H9 (cell line): ENCODE measurements at regions not wholly inside any gene's neighbourhood (a gene's known extent, or its start where the extent isn't known, plus 50 kb on each side); places are given as distances from the start of the nearest gene placed in this dataset.

ENCODE experiments used
- DNase-seq: peaks from one replicate; pipeline ENCODE4 v3.0.0-alpha.2; 2017
- H2AFZ ChIP-seq: one replicate; pipeline ENCODE4 v1.6.1; 2013; ENCODE audit warnings: mild to moderate bottlenecking, low read length, control low read depth, moderate library complexity
- H2AK5ac ChIP-seq: 2 replicates; pipeline ENCODE4 v1.6.1; 2013; ENCODE audit warnings: low read length, control low read depth, mixed read lengths; ENCODE audit not compliant: insufficient read length
- H2BK120ac ChIP-seq: one replicate; pipeline ENCODE4 v1.6.1; 2013; ENCODE audit warnings: low read depth, mild to moderate bottlenecking, low read length, control low read depth, inconsistent platforms; ENCODE audit not compliant: poor library complexity, severe bottlenecking
- H2BK12ac ChIP-seq: 2 replicates; pipeline ENCODE4 v1.6.1; 2013; ENCODE audit warnings: low read length, control low read depth, mixed read lengths, low read depth; ENCODE audit not compliant: insufficient read length
- H2BK15ac ChIP-seq: 2 replicates; pipeline ENCODE4 v1.6.1; 2013; ENCODE audit warnings: low read depth, low read length, control low read depth
- H2BK20ac ChIP-seq: one replicate; pipeline ENCODE4 v1.6.1; 2013; ENCODE audit warnings: low read depth, mild to moderate bottlenecking, low read length, control low read depth, inconsistent platforms; ENCODE audit not compliant: poor library complexity, severe bottlenecking
- H2BK5ac ChIP-seq: 2 replicates; pipeline ENCODE4 v1.6.1; 2013; ENCODE audit warnings: low read length, control low read depth, mixed read lengths; ENCODE audit not compliant: insufficient read length
- H3K14ac ChIP-seq: 2 replicates; pipeline ENCODE4 v1.6.1; 2013; ENCODE audit warnings: low read length, control low read depth; ENCODE audit not compliant: insufficient read depth
- H3K18ac ChIP-seq: 2 replicates; pipeline ENCODE4 v1.6.1; 2013; ENCODE audit warnings: low read depth, mild to moderate bottlenecking, mixed read lengths, low read length, control low read depth; ENCODE audit not compliant: insufficient read length
- H3K23ac ChIP-seq: 2 replicates; pipeline ENCODE4 v1.6.1; 2013; ENCODE audit warnings: low read length, control low read depth, mixed read lengths, low read depth; ENCODE audit not compliant: insufficient read length
- H3K23me2 ChIP-seq: 2 replicates; pipeline ENCODE4 v1.6.1; 2013; ENCODE audit warnings: low read depth, mild to moderate bottlenecking, mixed read lengths, low read length, control low read depth; ENCODE audit not compliant: insufficient read length, poor library complexity, severe bottlenecking
- H3K27ac ChIP-seq: 2 replicates; pipeline ENCODE4 v1.5.1; 2013; ENCODE audit warnings: low read length, control low read depth, mixed read lengths, low read depth; ENCODE audit not compliant: insufficient read length
- H3K27me3 ChIP-seq: 2 replicates; pipeline ENCODE4 v1.6.1; 2013; ENCODE audit warnings: low read length, control low read depth, inconsistent platforms; ENCODE audit not compliant: insufficient read depth
- H3K4ac ChIP-seq: 2 replicates; pipeline ENCODE4 v1.6.1; 2013; ENCODE audit warnings: low read depth, mild to moderate bottlenecking, control low read depth, inconsistent platforms, low read length, moderate library complexity
- H3K4me1 ChIP-seq: 2 replicates; pipeline ENCODE4 v1.6.1; 2013; ENCODE audit warnings: low read length, control low read depth, inconsistent platforms; ENCODE audit not compliant: insufficient read depth
- H3K4me2 ChIP-seq: 2 replicates; pipeline ENCODE4 v1.6.1; 2013; ENCODE audit warnings: low read length, control low read depth, mixed read lengths; ENCODE audit not compliant: insufficient read length, insufficient read depth
- H3K56ac ChIP-seq: 2 replicates; pipeline ENCODE4 v1.6.1; 2013; ENCODE audit warnings: low read depth, mild to moderate bottlenecking, mixed read lengths, low read length, control low read depth; ENCODE audit not compliant: insufficient read length
- H3K79me1 ChIP-seq: 2 replicates; pipeline ENCODE4 v1.6.1; 2013; ENCODE audit warnings: low read depth, mild to moderate bottlenecking, moderate library complexity, low read length, control low read depth, inconsistent platforms; ENCODE audit not compliant: insufficient read depth, poor library complexity, severe bottlenecking
- H3K79me2 ChIP-seq: 2 replicates; pipeline ENCODE4 v1.6.1; 2013; ENCODE audit warnings: low read length, control low read depth, inconsistent platforms; ENCODE audit not compliant: insufficient read depth
- H3K9ac ChIP-seq: 2 replicates; pipeline ENCODE4 v1.6.1; 2013; ENCODE audit warnings: low read length, control low read depth, mixed read lengths; ENCODE audit not compliant: insufficient read length; ENCODE audit errors: extremely low read depth
- H3K9me3 ChIP-seq: one replicate; pipeline ENCODE4 v1.6.1; 2013; ENCODE audit warnings: low read depth, low read length, inconsistent platforms; ENCODE audit not compliant: control insufficient read depth
- H3T11ph ChIP-seq: one replicate; pipeline ENCODE4 v1.6.1; 2013; ENCODE audit warnings: mild to moderate bottlenecking, low read length, control low read depth, inconsistent platforms
- H4K20me1 ChIP-seq: one replicate; pipeline ENCODE4 v1.6.1; 2013; ENCODE audit not compliant: control insufficient read depth, insufficient read length, insufficient read depth
- H4K5ac ChIP-seq: 2 replicates; pipeline ENCODE4 v1.6.1; 2013; ENCODE audit warnings: low read depth, mild to moderate bottlenecking, mixed read lengths, low read length, control low read depth; ENCODE audit not compliant: insufficient read length
- H4K8ac ChIP-seq: replicated peaks from 2 replicates; pipeline ENCODE4 v1.6.1; 2013; ENCODE audit warnings: low read length, control low read depth, mixed read lengths, low read depth; ENCODE audit not compliant: insufficient read length
- H4K91ac ChIP-seq: 2 replicates; pipeline ENCODE4 v1.6.1; 2013; ENCODE audit warnings: low read depth, mild to moderate bottlenecking, moderate library complexity, mixed read lengths, low read length, control low read depth; ENCODE audit not compliant: insufficient read length
- H3K27ac Mint-ChIP-seq, 3 experiments: 2 replicates in 2 of 3; 3 replicates in 1 of 3; pipeline ENCODE4 v1.8.0; 2020 to 2021; ENCODE audit warnings: mixed read lengths in 3 of 3, mild to moderate bottlenecking in 1 of 3, moderate library complexity in 1 of 3
- H3K27me3 Mint-ChIP-seq: 2 replicates; pipeline ENCODE4 v1.8.0; 2021; ENCODE audit warnings: low read depth, mild to moderate bottlenecking, moderate library complexity, mixed read lengths
- H3K36me3 Mint-ChIP-seq, 3 experiments: 2 replicates in 2 of 3; 3 replicates in 1 of 3; pipeline ENCODE4 v1.8.0; 2020 to 2021; ENCODE audit warnings: low read depth in 3 of 3, mixed read lengths in 3 of 3; ENCODE audit not compliant: insufficient read depth in 1 of 3
- H3K4me1 Mint-ChIP-seq, 2 experiments: 2 replicates each; pipeline ENCODE4 v1.8.0; 2020; ENCODE audit warnings: mixed read lengths in 2 of 2
- H3K4me3 Mint-ChIP-seq, 2 experiments: 2 replicates in 1 of 2; 3 replicates in 1 of 2; pipeline ENCODE4 v1.8.0; 2020 to 2021; ENCODE audit warnings: mild to moderate bottlenecking in 2 of 2, mixed read lengths in 2 of 2, moderate library complexity in 1 of 2
- H3K9me3 Mint-ChIP-seq, 2 experiments: 2 replicates in 1 of 2; 3 replicates in 1 of 2; pipeline ENCODE4 v1.8.0; 2020; ENCODE audit warnings: mild to moderate bottlenecking in 2 of 2, mixed read lengths in 2 of 2, moderate library complexity in 1 of 2
- CTCF ChIP-seq: fragments of 200-600 bp; sonication (generic); conservative IDR thresholded peaks from 3 replicates; pipeline ENCODE4 v1.8.0; 2021; ENCODE audit warnings: antibody characterized with exemption, mild to moderate bottlenecking
- WGBS: extraction: QIAGEN DNeasy Blood & Tissue Kit; methylation state at CpG from one replicate; pipeline ENCODE4 v1.1.7; 2013; ENCODE audit warnings: missing lambda C conversion rate, low lambda C conversion rate, mixed read lengths; ENCODE audit not compliant: insufficient read length; ENCODE audit errors: extremely low coverage; 5-methylcytosine and 5-hydroxymethylcytosine counted together

- H4K5ac ChIP-seq = no peak overlapping the region
- H3K9me3 Mint-ChIP-seq = no peaks in the 10 kb centered on the region
- no peaks in the 10 kb centered on the region for H3K27me3 ChIP-seq
- H3K27me3 Mint-ChIP-seq = peaks cover 5% of the 10 kb centered on the region
- TF ChIP-seq CTCF = no peak
- H3K4me2 ChIP-seq = no peak overlapping the region
- H2BK120ac ChIP-seq = no peak overlapping the region
- no peak overlapping the region for H3K27ac ChIP-seq
- H3K79me2 ChIP-seq = no peaks in the 10 kb centered on the region
- peak overlapping the region; percentile 24; the same call in 1 of the 2 replicates for H2BK15ac ChIP-seq
- peak overlapping the region; percentile 40; the same call in 1 of the 2 replicates for H3K14ac ChIP-seq
- H3K79me1 ChIP-seq = no peaks in the 10 kb centered on the region
- no peak overlapping the region for H3K27ac Mint-ChIP-seq
- no peak overlapping the region for H2BK12ac ChIP-seq
- WGBS = no CpG with 5 or more reads among the region's 5 CpGs
- no peak overlapping the region for H3K4ac ChIP-seq
- H2AFZ ChIP-seq = no peak overlapping the region
- no peaks in the 10 kb centered on the region for H3K36me3 Mint-ChIP-seq
- H3T11ph ChIP-seq = no peak overlapping the region
- no peak overlapping the region for H4K91ac ChIP-seq
- no peak overlapping the region for H4K8ac ChIP-seq
- peaks cover 23 to 28% of the 10 kb centered on the region in 2 experiments for H3K4me1 Mint-ChIP-seq
- no peak overlapping the region for H3K56ac ChIP-seq
- H2AK5ac ChIP-seq = no peak overlapping the region
- no peak overlapping the region for H3K9ac ChIP-seq
- no peaks in the 10 kb centered on the region for H3K9me3 ChIP-seq
- no peak for DNase-seq
- no peak overlapping the region for H2BK20ac ChIP-seq
- no peak overlapping the region for H3K23ac ChIP-seq
- H3K4me1 ChIP-seq = peaks cover 3% of the 10 kb centered on the region; the same call in 1 of the 2 replicates
- no peak overlapping the region for H3K18ac ChIP-seq
- no peaks in the 10 kb centered on the region for H4K20me1 ChIP-seq
- no peak overlapping the region for H3K4me3 Mint-ChIP-seq
- H2BK5ac ChIP-seq = no peak overlapping the region
- H3K23me2 ChIP-seq = no peaks in the 10 kb centered on the region
Measured at GRCh38 chr16:79287424-79287917, 313.1 kb downstream of the MAF start.
